ENCODE measurements at regions not wholly inside any gene's neighbourhood (a gene's known extent, or its start where the extent isn't known, plus 50 kb on each side); places are given as distances from the start of the nearest gene placed in this dataset.

DNA sequence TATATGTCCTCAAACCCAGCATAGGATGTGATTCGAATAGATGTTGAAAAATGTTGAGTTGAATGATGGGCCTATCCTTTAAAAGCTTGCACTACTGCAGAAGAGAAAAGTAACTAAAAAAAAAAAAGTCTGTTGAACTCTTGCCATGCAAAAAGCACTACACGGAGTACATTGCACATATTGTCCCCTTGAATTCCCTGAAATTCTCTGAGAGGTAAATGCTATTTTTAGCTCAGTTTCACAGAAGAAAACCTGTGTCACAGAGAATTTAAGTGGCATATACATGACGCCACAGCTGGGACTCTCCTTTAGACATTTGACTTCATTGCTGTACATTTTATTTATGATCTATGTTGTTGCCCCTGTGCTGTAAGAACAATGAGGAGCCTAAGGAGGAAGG is 583.8 kb downstream of the SOX6 start:
- Histone ChIP-seq H4K20me1 (ENCODE audit: low read length) (no peaks in the 10 kb centered on the region), H3F3A (ENCODE audit: low read length, unreplicated experiment) (no peaks in the 10 kb centered on the region), H3K27ac (ENCODE audit: low read length) (no peak overlapping the region), H3K27me3 (ENCODE audit: low read length) (no peaks in the 10 kb centered on the region), H2AFZ (ENCODE audit: low read length) (no peak overlapping the region), H3K36me3 (ENCODE audit: low read depth, low read length) (no peaks in the 10 kb centered on the region), H3K9me3 (ENCODE audit: low read length) (no peaks in the 10 kb centered on the region), H3K9ac (ENCODE audit: low read length) (no peak overlapping the region), H3K9me2 (replicated peaks; ENCODE audit: low read length) (no peaks in the 10 kb centered on the region), H3K4me2 (ENCODE audit: low read length) (no peak overlapping the region), H3K4me3 (ENCODE audit: low read length) (no peak overlapping the region), H3K79me2 (ENCODE audit: low read length) (no peaks in the 10 kb centered on the region), H3K4me1 (ENCODE audit: insufficient read depth, low read length) (no peaks in the 10 kb centered on the region)
- intact Hi-C loops (cut with micrococcal nuclease), result no loop called here
- DNase-seq (no peak), ATAC-seq (no peak)
- TF ChIP-seq EZH2phosphoT487 (IDR thresholded peaks at IDR 0.05; ENCODE audit: borderline replicate concordance, low read length), result no peak
- TF ChIP-seq, protein P1, sequence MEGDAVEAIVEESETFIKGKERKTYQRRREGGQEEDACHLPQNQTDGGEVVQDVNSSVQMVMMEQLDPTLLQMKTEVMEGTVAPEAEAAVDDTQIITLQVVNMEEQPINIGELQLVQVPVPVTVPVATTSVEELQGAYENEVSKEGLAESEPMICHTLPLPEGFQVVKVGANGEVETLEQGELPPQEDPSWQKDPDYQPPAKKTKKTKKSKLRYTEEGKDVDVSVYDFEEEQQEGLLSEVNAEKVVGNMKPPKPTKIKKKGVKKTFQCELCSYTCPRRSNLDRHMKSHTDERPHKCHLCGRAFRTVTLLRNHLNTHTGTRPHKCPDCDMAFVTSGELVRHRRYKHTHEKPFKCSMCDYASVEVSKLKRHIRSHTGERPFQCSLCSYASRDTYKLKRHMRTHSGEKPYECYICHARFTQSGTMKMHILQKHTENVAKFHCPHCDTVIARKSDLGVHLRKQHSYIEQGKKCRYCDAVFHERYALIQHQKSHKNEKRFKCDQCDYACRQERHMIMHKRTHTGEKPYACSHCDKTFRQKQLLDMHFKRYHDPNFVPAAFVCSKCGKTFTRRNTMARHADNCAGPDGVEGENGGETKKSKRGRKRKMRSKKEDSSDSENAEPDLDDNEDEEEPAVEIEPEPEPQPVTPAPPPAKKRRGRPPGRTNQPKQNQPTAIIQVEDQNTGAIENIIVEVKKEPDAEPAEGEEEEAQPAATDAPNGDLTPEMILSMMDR (conservative IDR thresholded peaks at IDR 0.05; ENCODE audit: low read depth, low read length), result no peak
- no peak for TF ChIP-seq EZH2 (IDR thresholded peaks at IDR 0.05; ENCODE audit: low read length, unreplicated experiment)
- no TSS peak for BruUV-seq (replicated peaks)
- POLR2A ChIA-PET (ENCODE audit: unreplicated experiment), result no interaction called here
- CTCF ChIA-PET, result no interaction called here

DNA sequence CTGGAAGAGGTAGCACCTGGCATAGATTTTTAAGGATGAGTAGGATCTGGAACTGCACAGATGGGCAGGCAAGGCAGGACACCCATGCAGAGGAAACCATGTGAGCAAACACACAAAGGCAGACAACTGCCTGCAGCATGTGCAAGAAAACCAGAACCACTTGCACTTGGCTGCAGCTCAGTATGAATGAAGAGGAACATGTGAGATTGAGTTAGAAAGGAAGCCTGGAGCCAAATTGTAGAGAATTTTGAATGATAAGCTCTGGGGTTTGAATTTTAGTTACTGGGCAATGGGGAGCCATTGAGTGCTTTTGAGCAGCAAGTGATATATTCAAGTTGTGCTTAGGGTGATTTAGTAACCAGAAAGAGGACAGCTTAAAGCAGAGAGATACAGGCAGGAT is 583.4 kb downstream of the SOX6 start:
- TF ChIP-seq EZH2phosphoT487 (IDR thresholded peaks at IDR 0.05; ENCODE audit: borderline replicate concordance, low read length), result no peak
- no peak for TF ChIP-seq EZH2 (IDR thresholded peaks at IDR 0.05; ENCODE audit: low read length, unreplicated experiment)
- TF ChIP-seq, protein P1 (conservative IDR thresholded peaks at IDR 0.05; ENCODE audit: low read depth, low read length), result no peak
- intact Hi-C loops (cut with micrococcal nuclease), result no loop called here
- no peaks in the 10 kb centered on the region for H4K20me1 ChIP-seq (ENCODE audit: low read length)
- no peaks in the 10 kb centered on the region for H3K79me2 ChIP-seq (ENCODE audit: low read length)
- H3K4me3 ChIP-seq (ENCODE audit: low read length), result no peak overlapping the region
- ATAC-seq, result no peak
- H3K27ac ChIP-seq (ENCODE audit: low read length), result no peak overlapping the region
- H3K27me3 ChIP-seq (ENCODE audit: low read length), result no peaks in the 10 kb centered on the region
- H3K9ac ChIP-seq (ENCODE audit: low read length), result no peak overlapping the region
- POLR2A ChIA-PET (ENCODE audit: unreplicated experiment), result no interaction called here
- H3K9me3 ChIP-seq (ENCODE audit: low read length), result no peaks in the 10 kb centered on the region
- no peak for DNase-seq
- no peak overlapping the region for H2AFZ ChIP-seq (ENCODE audit: low read length)
- H3K4me1 ChIP-seq (ENCODE audit: insufficient read depth, low read length), result no peaks in the 10 kb centered on the region
- no peaks in the 10 kb centered on the region for H3K36me3 ChIP-seq (ENCODE audit: low read depth, low read length)
- BruUV-seq (replicated peaks), result no TSS peak
- H3K9me2 ChIP-seq (replicated peaks; ENCODE audit: low read length), result no peaks in the 10 kb centered on the region
- H3K4me2 ChIP-seq (ENCODE audit: low read length), result no peak overlapping the region
- CTCF ChIA-PET, result no interaction called here
- H3F3A ChIP-seq (ENCODE audit: low read length, unreplicated experiment), result no peaks in the 10 kb centered on the region

DNA sequence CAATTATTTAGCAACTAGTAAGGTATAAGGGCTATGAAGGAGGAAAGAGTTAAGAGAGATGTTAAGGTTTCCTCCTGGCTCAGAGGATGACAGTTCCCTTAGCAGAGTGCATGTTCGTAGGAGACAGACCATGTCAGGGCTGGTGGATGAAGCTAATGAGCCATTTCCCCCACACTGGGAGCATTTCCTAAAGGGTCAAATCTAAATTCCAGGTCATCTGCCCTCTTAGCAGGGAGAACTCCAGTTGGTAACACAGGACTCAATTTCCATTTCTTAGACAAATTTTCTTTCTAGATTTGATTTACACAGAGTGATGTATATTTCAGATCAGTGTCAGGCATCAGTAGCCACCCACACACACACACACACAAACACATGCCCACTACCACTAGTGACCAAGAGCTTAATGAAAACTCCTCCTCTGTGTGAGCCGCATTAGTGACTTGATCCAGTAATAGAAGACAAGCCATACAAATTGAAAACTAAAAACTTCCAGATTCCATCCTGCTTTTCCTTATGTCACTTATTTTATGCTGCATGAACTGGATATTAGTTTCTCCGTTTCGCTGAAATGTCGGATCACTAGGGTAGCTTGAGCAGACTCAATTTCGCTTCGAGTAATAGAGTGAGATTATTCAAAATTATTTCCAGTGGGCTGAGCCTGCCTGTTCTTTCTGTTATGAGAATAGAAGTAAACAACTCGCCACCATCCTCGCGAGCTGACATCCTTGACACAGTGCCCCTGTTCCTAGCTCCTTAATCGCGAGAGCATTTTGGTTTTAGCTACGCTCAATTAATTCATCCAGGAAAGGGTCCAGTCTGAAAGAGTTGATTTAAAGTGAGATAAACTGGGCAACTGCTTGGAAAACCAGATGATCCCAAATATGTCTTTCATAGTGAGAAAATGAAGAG is 582.6 kb downstream of the SOX6 start:
- DNase-seq (no peak), ATAC-seq (no peak)
- H3K4me3 ChIP-seq (ENCODE audit: low read length), result no peak overlapping the region
- intact Hi-C loops (cut with micrococcal nuclease), result no loop called here
- H3K27ac ChIP-seq (ENCODE audit: low read length), result no peak overlapping the region
- no peaks in the 10 kb centered on the region for H3F3A ChIP-seq (ENCODE audit: low read length, unreplicated experiment)
- H3K27me3 ChIP-seq (ENCODE audit: low read length), result no peaks in the 10 kb centered on the region
- no peak overlapping the region for H3K9ac ChIP-seq (ENCODE audit: low read length)
- no peaks in the 10 kb centered on the region for H4K20me1 ChIP-seq (ENCODE audit: low read length)
- BruUV-seq (replicated peaks), result no TSS peak
- H3K9me2 ChIP-seq (replicated peaks; ENCODE audit: low read length), result no peaks in the 10 kb centered on the region
- H3K4me1 ChIP-seq (ENCODE audit: insufficient read depth, low read length), result no peaks in the 10 kb centered on the region
- ChIA-PET CTCF (no interaction called here), POLR2A (ENCODE audit: unreplicated experiment) (no interaction called here)
- no peak overlapping the region for H3K4me2 ChIP-seq (ENCODE audit: low read length)
- no peak overlapping the region for H2AFZ ChIP-seq (ENCODE audit: low read length)
- no peak for TF ChIP-seq EZH2phosphoT487 (IDR thresholded peaks at IDR 0.05; ENCODE audit: borderline replicate concordance, low read length)
- TF ChIP-seq, protein P1 (conservative IDR thresholded peaks at IDR 0.05; ENCODE audit: low read depth, low read length), result no peak
- H3K36me3 ChIP-seq (ENCODE audit: low read depth, low read length), result no peaks in the 10 kb centered on the region
- no peaks in the 10 kb centered on the region for H3K9me3 ChIP-seq (ENCODE audit: low read length)
- H3K79me2 ChIP-seq (ENCODE audit: low read length), result no peaks in the 10 kb centered on the region
